HEK293 (cell line): ENCODE measurements at regions not wholly inside any gene's neighbourhood (a gene's known extent, or its start where the extent isn't known, plus 50 kb on each side); places are given as distances from the start of the nearest gene placed in this dataset.

Experiments
- CTCF ChIA-PET: fragments of 350-600 bp; formaldehyde crosslinking; extraction: SDS; loops from one replicate; lab custom pipeline; 2021; ENCODE audit warnings: antibody characterized with exemption; lab: Yijun Ruan, JAX
- POLR2A ChIA-PET: fragments of 300-600 bp; formaldehyde crosslinking; extraction: SDS; loops from one replicate; lab custom pipeline; 2020; ENCODE audit warnings: antibody characterized with exemption, inconsistent platforms; lab: Yijun Ruan, JAX
- H3K27ac ChIP-seq: fragments of 200-500 bp; sonication (Bioruptor generic); 2 replicates; pipeline ENCODE4 v1.5.1; 2014; ENCODE audit warnings: low read depth, low read length, control low read depth, inconsistent platforms; ENCODE audit errors: extremely low read depth
- H3K36me3 ChIP-seq, 2 experiments: fragments of 200-500 bp in 1 of 2; sonication (Bioruptor generic) in 1 of 2; 1 replicate in 1 of 2; 2 replicates in 1 of 2; pipeline ENCODE4 v1.5.1; 2014 to 2017; ENCODE audit warnings: inconsistent platforms in 2 of 2, low read length in 2 of 2; ENCODE audit not compliant: control insufficient read depth in 2 of 2, insufficient read depth in 1 of 2
- H3K4me1 ChIP-seq: fragments of 200-500 bp; sonication (Bioruptor generic); 2 replicates; pipeline ENCODE4 v1.5.1; 2014; ENCODE audit warnings: mild to moderate bottlenecking, low read length, inconsistent platforms; ENCODE audit not compliant: control insufficient read depth, insufficient read depth
- H3K4me3 ChIP-seq: 2 replicates; pipeline ENCODE4 v1.5.1; 2011; ENCODE audit warnings: low read depth, mild to moderate bottlenecking, control low read depth, low read length, moderate library complexity
- H3K9me3 ChIP-seq: fragments of 200-500 bp; sonication (Bioruptor generic); 2 replicates; pipeline ENCODE4 v1.5.1; 2014; ENCODE audit warnings: low read depth, low read length, inconsistent platforms; ENCODE audit not compliant: control insufficient read depth, insufficient read depth
- KLF16 ChIP-seq: fragments of 450-650 bp; formaldehyde crosslinking; IDR thresholded peaks from 2 replicates; pipeline ENCODE4 v1.5.1; 2017; ENCODE audit warnings: missing biosample characterization, missing genetic modification characterization
- OVOL3 ChIP-seq: fragments of 450-650 bp; formaldehyde crosslinking; IDR thresholded peaks from 2 replicates; pipeline ENCODE4 v1.5.1; 2016; ENCODE audit warnings: missing biosample characterization, missing genetic modification characterization
- TRIM28 ChIP-seq: IDR thresholded peaks from 2 replicates; pipeline ENCODE4 v1.6.1; 2011; ENCODE audit warnings: low read length, control low read depth, borderline replicate concordance
- ZFHX2 ChIP-seq: fragments of 450-650 bp; formaldehyde crosslinking; conservative IDR thresholded peaks from 2 replicates; pipeline ENCODE4 v1.5.1; 2016; ENCODE audit warnings: missing biosample characterization, missing genetic modification characterization
- ZFP41 ChIP-seq: fragments of 450-650 bp; formaldehyde crosslinking; IDR thresholded peaks from 2 replicates; pipeline ENCODE4 v1.5.1; 2016; ENCODE audit warnings: missing biosample characterization, missing genetic modification characterization, borderline replicate concordance
- ZNF146 ChIP-seq: fragments of 450-650 bp; formaldehyde crosslinking; IDR thresholded peaks from 2 replicates; pipeline ENCODE4 v1.5.1; 2016; ENCODE audit warnings: missing biosample characterization, missing genetic modification characterization
- ZNF266 ChIP-seq: fragments of 450-650 bp; formaldehyde crosslinking; IDR thresholded peaks from 2 replicates; pipeline ENCODE4 v1.5.1; 2016; ENCODE audit warnings: missing biosample characterization, missing genetic modification characterization, low read depth
- ZNF302 ChIP-seq: fragments of 450-650 bp; formaldehyde crosslinking; IDR thresholded peaks from 2 replicates; pipeline ENCODE4 v1.5.1; 2016; ENCODE audit warnings: missing biosample characterization, missing genetic modification characterization, low read depth
- ZNF341 ChIP-seq: fragments of 450-650 bp; formaldehyde crosslinking; IDR thresholded peaks from 2 replicates; pipeline ENCODE4; 2016; ENCODE audit warnings: low read depth, missing biosample characterization, missing genetic modification characterization
- ZNF37A ChIP-seq: fragments of 450-650 bp; IDR thresholded peaks from 2 replicates; pipeline ENCODE4 v1.5.1; 2018; ENCODE audit warnings: missing biosample characterization, missing genetic modification characterization
- ZNF510 ChIP-seq: fragments of 450-650 bp; formaldehyde crosslinking; IDR thresholded peaks from 2 replicates; pipeline ENCODE4 v1.5.1; 2018; ENCODE audit warnings: mild to moderate bottlenecking, missing genetic modification characterization, missing biosample characterization; ENCODE audit not compliant: insufficient replicate concordance
- ZNF549 ChIP-seq: fragments of 450-650 bp; IDR thresholded peaks from 2 replicates; pipeline ENCODE4 v1.5.1; 2018; ENCODE audit warnings: missing biosample characterization, missing genetic modification characterization, mild to moderate bottlenecking, inconsistent platforms, moderate library complexity
- ZNF555 ChIP-seq: fragments of 450-650 bp; formaldehyde crosslinking; conservative IDR thresholded peaks from 2 replicates; pipeline ENCODE4 v1.5.1; 2017; ENCODE audit warnings: missing biosample characterization, mild to moderate bottlenecking, missing genetic modification characterization, inconsistent platforms
- ZNF561 ChIP-seq: fragments of 450-650 bp; IDR thresholded peaks from 2 replicates; pipeline ENCODE4 v1.5.1; 2018; ENCODE audit warnings: missing biosample characterization, missing genetic modification characterization, borderline replicate concordance
- ZNF621 ChIP-seq: fragments of 450-650 bp; formaldehyde crosslinking; IDR thresholded peaks from 2 replicates; pipeline ENCODE4 v1.5.1; 2017; ENCODE audit warnings: missing biosample characterization, missing genetic modification characterization
- ZNF658 ChIP-seq: fragments of 450-650 bp; formaldehyde crosslinking; IDR thresholded peaks from 2 replicates; pipeline ENCODE4; 2016; ENCODE audit warnings: missing biosample characterization, missing genetic modification characterization
- ZNF830 ChIP-seq: fragments of 450-650 bp; IDR thresholded peaks from 2 replicates; pipeline ENCODE4 v1.5.0; 2018; ENCODE audit warnings: missing biosample characterization, missing genetic modification characterization, low read depth, mild to moderate bottlenecking, moderate library complexity
- ZNF843 ChIP-seq: fragments of 450-650 bp; formaldehyde crosslinking; IDR thresholded peaks from 2 replicates; pipeline ENCODE4 v1.5.1; 2016; ENCODE audit warnings: missing biosample characterization, missing genetic modification characterization
- TF ChIP-seq, protein P1 (sequence below): fragments of 450-650 bp; formaldehyde crosslinking; IDR thresholded peaks from 2 replicates; pipeline ENCODE4 v1.5.1; 2017; ENCODE audit warnings: missing biosample characterization, missing genetic modification characterization
- TF ChIP-seq, protein P2 (sequence below): fragments of 450-650 bp; formaldehyde crosslinking; IDR thresholded peaks from 2 replicates; pipeline ENCODE4 v1.5.1; 2016; ENCODE audit warnings: missing biosample characterization, missing genetic modification characterization
- TF ChIP-seq, protein P3 (sequence below): fragments of 450-650 bp; formaldehyde crosslinking; conservative IDR thresholded peaks from 2 replicates; pipeline ENCODE4 v1.5.1; 2016; ENCODE audit warnings: low read depth, missing biosample characterization, missing genetic modification characterization
- TF ChIP-seq, protein P4 (sequence below): fragments of 450-650 bp; formaldehyde crosslinking; IDR thresholded peaks from 2 replicates; pipeline ENCODE4 v1.5.1; 2017; ENCODE audit warnings: missing biosample characterization, missing genetic modification characterization
- TF ChIP-seq, protein P5 (sequence below): sonication (generic); formaldehyde crosslinking; IDR thresholded peaks from 2 replicates; pipeline ENCODE4 v1.8.1; 2022; ENCODE audit warnings: mild to moderate bottlenecking, moderate library complexity, missing genetic modification reagents
- TF ChIP-seq, protein P6 (sequence below): fragments of 450-650 bp; formaldehyde crosslinking; optimal IDR thresholded peaks from 2 replicates; pipeline ENCODE3; 2016; ENCODE audit warnings: missing biosample characterization, mild to moderate bottlenecking, missing genetic modification characterization

DNA sequence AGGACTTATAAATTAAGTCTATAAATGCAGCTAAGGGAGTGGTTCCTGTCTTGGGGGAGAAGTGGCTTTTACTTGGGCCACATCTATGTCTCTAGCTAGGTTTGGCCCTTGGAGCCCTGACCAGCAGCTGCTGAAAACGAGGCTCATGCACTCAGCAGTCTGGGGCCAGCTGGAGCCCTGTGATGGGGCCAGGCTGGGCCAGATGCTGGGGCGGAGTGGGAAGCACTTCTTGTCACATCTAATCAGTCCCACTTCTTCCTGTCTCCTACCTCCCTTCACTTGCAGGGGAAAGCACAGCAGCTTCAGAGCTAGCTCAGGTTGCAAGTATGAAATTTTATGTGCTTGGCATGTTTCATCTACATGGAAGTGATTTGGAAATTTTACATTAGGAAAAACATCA is 209.9 kb upstream of the ROPN1 start (continued):
- TF ChIP-seq, protein P1, sequence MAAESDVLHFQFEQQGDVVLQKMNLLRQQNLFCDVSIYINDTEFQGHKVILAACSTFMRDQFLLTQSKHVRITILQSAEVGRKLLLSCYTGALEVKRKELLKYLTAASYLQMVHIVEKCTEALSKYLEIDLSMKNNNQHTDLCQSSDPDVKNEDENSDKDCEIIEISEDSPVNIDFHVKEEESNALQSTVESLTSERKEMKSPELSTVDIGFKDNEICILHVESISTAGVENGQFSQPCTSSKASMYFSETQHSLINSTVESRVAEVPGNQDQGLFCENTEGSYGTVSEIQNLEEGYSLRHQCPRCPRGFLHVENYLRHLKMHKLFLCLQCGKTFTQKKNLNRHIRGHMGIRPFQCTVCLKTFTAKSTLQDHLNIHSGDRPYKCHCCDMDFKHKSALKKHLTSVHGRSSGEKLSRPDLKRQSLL (tag by site-specific recombination), result no peak
- TF ChIP-seq ZFHX2 (tag by site-specific recombination) (peak; percentile 70), ZNF555 (tag by site-specific recombination) (no peak), KLF16 (tag by site-specific recombination) (no peak)
- TF ChIP-seq, protein P2, sequence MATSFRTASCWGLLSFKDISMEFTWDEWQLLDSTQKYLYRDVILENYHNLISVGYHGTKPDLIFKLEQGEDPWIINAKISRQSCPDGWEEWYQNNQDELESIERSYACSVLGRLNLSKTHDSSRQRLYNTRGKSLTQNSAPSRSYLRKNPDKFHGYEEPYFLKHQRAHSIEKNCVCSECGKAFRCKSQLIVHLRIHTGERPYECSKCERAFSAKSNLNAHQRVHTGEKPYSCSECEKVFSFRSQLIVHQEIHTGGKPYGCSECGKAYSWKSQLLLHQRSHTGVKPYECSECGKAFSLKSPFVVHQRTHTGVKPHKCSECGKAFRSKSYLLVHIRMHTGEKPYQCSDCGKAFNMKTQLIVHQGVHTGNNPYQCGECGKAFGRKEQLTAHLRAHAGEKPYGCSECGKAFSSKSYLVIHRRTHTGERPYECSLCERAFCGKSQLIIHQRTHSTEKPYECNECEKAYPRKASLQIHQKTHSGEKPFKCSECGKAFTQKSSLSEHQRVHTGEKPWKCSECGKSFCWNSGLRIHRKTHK (tag by site-specific recombination), result no peak
- TF ChIP-seq, protein P3, sequence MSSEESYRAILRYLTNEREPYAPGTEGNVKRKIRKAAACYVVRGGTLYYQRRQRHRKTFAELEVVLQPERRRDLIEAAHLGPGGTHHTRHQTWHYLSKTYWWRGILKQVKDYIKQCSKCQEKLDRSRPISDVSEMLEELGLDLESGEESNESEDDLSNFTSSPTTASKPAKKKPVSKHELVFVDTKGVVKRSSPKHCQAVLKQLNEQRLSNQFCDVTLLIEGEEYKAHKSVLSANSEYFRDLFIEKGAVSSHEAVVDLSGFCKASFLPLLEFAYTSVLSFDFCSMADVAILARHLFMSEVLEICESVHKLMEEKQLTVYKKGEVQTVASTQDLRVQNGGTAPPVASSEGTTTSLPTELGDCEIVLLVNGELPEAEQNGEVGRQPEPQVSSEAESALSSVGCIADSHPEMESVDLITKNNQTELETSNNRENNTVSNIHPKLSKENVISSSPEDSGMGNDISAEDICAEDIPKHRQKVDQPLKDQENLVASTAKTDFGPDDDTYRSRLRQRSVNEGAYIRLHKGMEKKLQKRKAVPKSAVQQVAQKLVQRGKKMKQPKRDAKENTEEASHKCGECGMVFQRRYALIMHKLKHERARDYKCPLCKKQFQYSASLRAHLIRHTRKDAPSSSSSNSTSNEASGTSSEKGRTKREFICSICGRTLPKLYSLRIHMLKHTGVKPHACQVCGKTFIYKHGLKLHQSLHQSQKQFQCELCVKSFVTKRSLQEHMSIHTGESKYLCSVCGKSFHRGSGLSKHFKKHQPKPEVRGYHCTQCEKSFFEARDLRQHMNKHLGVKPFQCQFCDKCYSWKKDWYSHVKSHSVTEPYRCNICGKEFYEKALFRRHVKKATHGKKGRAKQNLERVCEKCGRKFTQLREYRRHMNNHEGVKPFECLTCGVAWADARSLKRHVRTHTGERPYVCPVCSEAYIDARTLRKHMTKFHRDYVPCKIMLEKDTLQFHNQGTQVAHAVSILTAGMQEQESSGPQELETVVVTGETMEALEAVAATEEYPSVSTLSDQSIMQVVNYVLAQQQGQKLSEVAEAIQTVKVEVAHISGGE (tag by site-specific recombination), result no peak

DNA sequence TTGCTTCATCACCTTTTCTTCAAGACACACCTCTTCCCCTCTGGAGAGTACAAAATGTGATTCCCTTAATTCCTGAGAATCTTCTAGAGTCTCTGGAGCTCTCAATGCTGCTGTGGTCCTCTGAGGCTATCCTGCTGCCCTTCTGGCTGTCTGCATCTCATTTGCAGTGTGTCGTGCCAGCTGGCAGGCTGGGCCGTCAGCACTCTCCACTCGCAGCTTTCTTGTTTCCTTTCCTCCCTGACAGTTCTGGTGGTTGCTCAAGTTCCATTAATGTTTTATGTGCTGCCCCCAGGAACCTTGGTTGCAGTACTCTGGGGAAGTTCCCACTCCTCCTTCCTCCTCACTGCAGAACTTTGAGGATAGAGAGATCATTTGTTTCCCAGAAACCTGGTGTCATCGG is 210.8 kb upstream of the ROPN1 start:
- no peaks in the 10 kb centered on the region for H3K4me1 ChIP-seq
- TF ChIP-seq ZNF302 (no peak), ZNF830 (tag by site-specific recombination) (no peak), ZNF341 (no peak), OVOL3 (tag by site-specific recombination) (no peak), ZNF37A (tag by site-specific recombination) (no peak), ZNF621 (tag by site-specific recombination) (no peak), ZNF146 (tag by site-specific recombination) (no peak)
- H3K4me3 ChIP-seq, result no peak overlapping the region
- H3K36me3 ChIP-seq, result no peaks in the 10 kb centered on the region
- no peaks in the 10 kb centered on the region for H3K9me3 ChIP-seq
- CTCF ChIA-PET, result no interaction called here
- no peak overlapping the region for H3K27ac ChIP-seq
- POLR2A ChIA-PET, result no interaction called here

DNA sequence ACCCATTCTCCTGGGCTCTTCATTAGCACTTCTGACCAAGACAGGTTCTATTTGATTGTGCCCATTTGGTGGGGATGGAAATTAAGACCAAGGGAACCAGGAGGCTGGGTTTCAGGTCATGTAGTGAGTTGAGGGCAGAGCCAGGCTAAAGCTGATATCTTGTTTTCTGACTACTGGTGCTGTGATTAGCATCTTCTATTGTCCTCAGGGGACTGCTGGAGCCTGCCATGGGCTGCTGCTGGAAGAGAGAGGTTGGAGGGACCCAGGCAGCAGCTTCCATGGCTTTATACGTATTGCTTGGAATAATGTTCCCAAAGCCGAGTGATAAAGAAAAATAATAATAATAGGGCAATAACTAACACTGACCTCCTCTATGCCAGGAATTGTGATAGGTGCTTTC is 211.4 kb upstream of the ROPN1 start:
- CTCF ChIA-PET, result no interaction called here
- TF ChIP-seq OVOL3 (tag by site-specific recombination) (no peak), ZNF266 (no peak), ZNF658 (tag by site-specific recombination) (no peak), ZNF843 (tag by site-specific recombination) (no peak), TRIM28 (no peak), ZNF510 (no peak), ZFP41 (tag by site-specific recombination) (no peak), ZNF561 (no peak), ZNF549 (tag by site-specific recombination) (no peak)
- TF ChIP-seq, protein P4, sequence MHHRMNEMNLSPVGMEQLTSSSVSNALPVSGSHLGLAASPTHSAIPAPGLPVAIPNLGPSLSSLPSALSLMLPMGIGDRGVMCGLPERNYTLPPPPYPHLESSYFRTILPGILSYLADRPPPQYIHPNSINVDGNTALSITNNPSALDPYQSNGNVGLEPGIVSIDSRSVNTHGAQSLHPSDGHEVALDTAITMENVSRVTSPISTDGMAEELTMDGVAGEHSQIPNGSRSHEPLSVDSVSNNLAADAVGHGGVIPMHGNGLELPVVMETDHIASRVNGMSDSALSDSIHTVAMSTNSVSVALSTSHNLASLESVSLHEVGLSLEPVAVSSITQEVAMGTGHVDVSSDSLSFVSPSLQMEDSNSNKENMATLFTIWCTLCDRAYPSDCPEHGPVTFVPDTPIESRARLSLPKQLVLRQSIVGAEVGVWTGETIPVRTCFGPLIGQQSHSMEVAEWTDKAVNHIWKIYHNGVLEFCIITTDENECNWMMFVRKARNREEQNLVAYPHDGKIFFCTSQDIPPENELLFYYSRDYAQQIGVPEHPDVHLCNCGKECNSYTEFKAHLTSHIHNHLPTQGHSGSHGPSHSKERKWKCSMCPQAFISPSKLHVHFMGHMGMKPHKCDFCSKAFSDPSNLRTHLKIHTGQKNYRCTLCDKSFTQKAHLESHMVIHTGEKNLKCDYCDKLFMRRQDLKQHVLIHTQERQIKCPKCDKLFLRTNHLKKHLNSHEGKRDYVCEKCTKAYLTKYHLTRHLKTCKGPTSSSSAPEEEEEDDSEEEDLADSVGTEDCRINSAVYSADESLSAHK (tag by site-specific recombination), result no peak
- TF ChIP-seq, protein P5, sequence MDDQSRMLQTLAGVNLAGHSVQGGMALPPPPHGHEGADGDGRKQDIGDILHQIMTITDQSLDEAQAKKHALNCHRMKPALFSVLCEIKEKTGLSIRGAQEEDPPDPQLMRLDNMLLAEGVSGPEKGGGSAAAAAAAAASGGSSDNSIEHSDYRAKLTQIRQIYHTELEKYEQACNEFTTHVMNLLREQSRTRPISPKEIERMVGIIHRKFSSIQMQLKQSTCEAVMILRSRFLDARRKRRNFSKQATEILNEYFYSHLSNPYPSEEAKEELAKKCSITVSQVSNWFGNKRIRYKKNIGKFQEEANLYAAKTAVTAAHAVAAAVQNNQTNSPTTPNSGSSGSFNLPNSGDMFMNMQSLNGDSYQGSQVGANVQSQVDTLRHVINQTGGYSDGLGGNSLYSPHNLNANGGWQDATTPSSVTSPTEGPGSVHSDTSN, result no peak
- TF ChIP-seq, protein P6, sequence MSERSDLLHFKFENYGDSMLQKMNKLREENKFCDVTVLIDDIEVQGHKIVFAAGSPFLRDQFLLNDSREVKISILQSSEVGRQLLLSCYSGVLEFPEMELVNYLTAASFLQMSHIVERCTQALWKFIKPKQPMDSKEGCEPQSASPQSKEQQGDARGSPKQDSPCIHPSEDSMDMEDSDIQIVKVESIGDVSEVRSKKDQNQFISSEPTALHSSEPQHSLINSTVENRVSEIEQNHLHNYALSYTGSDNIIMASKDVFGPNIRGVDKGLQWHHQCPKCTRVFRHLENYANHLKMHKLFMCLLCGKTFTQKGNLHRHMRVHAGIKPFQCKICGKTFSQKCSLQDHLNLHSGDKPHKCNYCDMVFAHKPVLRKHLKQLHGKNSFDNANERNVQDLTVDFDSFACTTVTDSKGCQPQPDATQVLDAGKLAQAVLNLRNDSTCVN (tag by site-specific recombination), result no peak

More for the DNA sequence above, 211.4 kb upstream of the ROPN1 start:
- Histone ChIP-seq H3K27ac (no peak overlapping the region), H3K36me3 (no peaks in the 10 kb centered on the region), H3K4me1 (no peaks in the 10 kb centered on the region), H3K9me3 (no peaks in the 10 kb centered on the region), H3K4me3 (no peak overlapping the region)
- POLR2A ChIA-PET, result no interaction called here
